Memory B cell (primary cell): ENCODE measurements at regions not wholly inside any gene's neighbourhood (a gene's known extent, or its start where the extent isn't known, plus 50 kb on each side); places are given as distances from the start of the nearest gene placed in this dataset.
"Not testable (repeated sequence)": the region's sequence is repeated elsewhere in the genome, so short reads cannot be mapped to it uniquely, and the experiment has no call there.

Experiments used
- ATAC-seq: fragments of 150-1000 bp; cut with Tn5 transposase; 2 replicates; pipeline ENCODE4 v1.10.0; 2021; ENCODE audit warnings: low read depth, mild to moderate bottlenecking, moderate library complexity
- DNase-seq, 2 donors: peaks; one replicate each; pipeline ENCODE4 v3.0.0; 2022; ENCODE audit warnings: low spot score in 2 of 2
- H3K27ac Mint-ChIP-seq: one replicate; pipeline ENCODE4 v1.8.0; 2022; ENCODE audit warnings: mild to moderate bottlenecking, moderate library complexity, mixed read lengths
- H3K27me3 Mint-ChIP-seq: one replicate; pipeline ENCODE4 v1.8.0; 2022; ENCODE audit warnings: mixed read lengths
- H3K36me3 Mint-ChIP-seq: one replicate; pipeline ENCODE4 v1.8.0; 2022; ENCODE audit warnings: mild to moderate bottlenecking, mixed read lengths
- H3K4me1 Mint-ChIP-seq: one replicate; pipeline ENCODE4 v1.8.0; 2022; ENCODE audit warnings: mixed read lengths
- H3K4me3 Mint-ChIP-seq: one replicate; pipeline ENCODE4 v1.8.0; 2022; ENCODE audit warnings: mild to moderate bottlenecking, moderate library complexity, mixed read lengths
- H3K9me3 Mint-ChIP-seq: one replicate; pipeline ENCODE4 v1.8.0; 2022; ENCODE audit warnings: mixed read lengths

- Mint-ChIP-seq H3K9me3 (peaks cover 1% of the 10 kb centered on the region), H3K36me3 (no peaks in the 10 kb centered on the region), H3K27ac (no peak overlapping the region), H3K27me3 (no peaks in the 10 kb centered on the region), H3K4me3 (no peak overlapping the region), H3K4me1 (no peaks in the 10 kb centered on the region)
- DNase-seq (no peak), ATAC-seq (no peak)
Measured at GRCh38 chr10:109592391-109592790, 330.9 kb downstream of the XPNPEP1 start.

- DNase-seq = no peak
- Mint-ChIP-seq H3K27ac (no peak overlapping the region), H3K9me3 (peaks cover 1% of the 10 kb centered on the region), H3K27me3 (no peaks in the 10 kb centered on the region), H3K36me3 (no peaks in the 10 kb centered on the region), H3K4me3 (no peak overlapping the region), H3K4me1 (no peaks in the 10 kb centered on the region)
- ATAC-seq = no peak
Measured at GRCh38 chr10:109591601-109592000, 331.7 kb downstream of the XPNPEP1 start.

GRCh38 chr10:109588259-109588658 lies 335.1 kb downstream of the XPNPEP1 start:
- Mint-ChIP-seq H3K27ac (no peak overlapping the region), H3K9me3 (peaks cover 3% of the 10 kb centered on the region)

GRCh38 chr10:109587366-109587765 lies 335.9 kb downstream of the XPNPEP1 start:
- Mint-ChIP-seq H3K4me1 (no peaks in the 10 kb centered on the region), H3K4me3 (no peak overlapping the region), H3K27ac (no peak overlapping the region), H3K27me3 (no peaks in the 10 kb centered on the region), H3K36me3 (no peaks in the 10 kb centered on the region), H3K9me3 (peaks cover 3% of the 10 kb centered on the region)
- ATAC-seq = no peak
- DNase-seq = no peak

More at GRCh38 chr10:109588259-109588658, 335.1 kb downstream of the XPNPEP1 start:
- no peak for ATAC-seq
- no peaks in the 10 kb centered on the region for H3K27me3 Mint-ChIP-seq
- H3K4me1 Mint-ChIP-seq = no peaks in the 10 kb centered on the region
- H3K36me3 Mint-ChIP-seq = no peaks in the 10 kb centered on the region
- no peak overlapping the region for H3K4me3 Mint-ChIP-seq
- no peak for DNase-seq

- ATAC-seq (no peak), DNase-seq (no peak)
- H3K27me3 Mint-ChIP-seq = no peaks in the 10 kb centered on the region
- no peaks in the 10 kb centered on the region for H3K4me1 Mint-ChIP-seq
- no peak overlapping the region for H3K4me3 Mint-ChIP-seq
- peaks cover 5% of the 10 kb centered on the region for H3K9me3 Mint-ChIP-seq
- no peaks in the 10 kb centered on the region for H3K36me3 Mint-ChIP-seq
- H3K27ac Mint-ChIP-seq = no peak overlapping the region
Measured at GRCh38 chr10:109556399-109556798, 366.9 kb downstream of the XPNPEP1 start.

- H3K27me3 Mint-ChIP-seq, H3K27ac Mint-ChIP-seq, ATAC-seq, DNase-seq, H3K36me3 Mint-ChIP-seq, H3K4me1 Mint-ChIP-seq, H3K4me3 Mint-ChIP-seq, H3K9me3 Mint-ChIP-seq: not testable (repeated sequence)
Measured at GRCh38 chr10:109542050-109542603, 381.2 kb downstream of the XPNPEP1 start.

GRCh38 chr10:109534193-109534592 lies 389.1 kb downstream of the XPNPEP1 start:
- Mint-ChIP-seq H3K27ac (no peak overlapping the region), H3K4me1 (no peaks in the 10 kb centered on the region), H3K27me3 (no peaks in the 10 kb centered on the region)

GRCh38 chr10:109529258-109529657 lies 394.1 kb downstream of the XPNPEP1 start:
- Mint-ChIP-seq H3K9me3 (peaks cover 16% of the 10 kb centered on the region), H3K4me1 (no peaks in the 10 kb centered on the region), H3K27ac (no peak overlapping the region), H3K4me3 (no peak overlapping the region), H3K27me3 (no peaks in the 10 kb centered on the region), H3K36me3 (no peaks in the 10 kb centered on the region)
- ATAC-seq (no peak), DNase-seq (no peak)

More at GRCh38 chr10:109534193-109534592, 389.1 kb downstream of the XPNPEP1 start:
- peaks cover 10% of the 10 kb centered on the region for H3K9me3 Mint-ChIP-seq
- H3K4me3 Mint-ChIP-seq = no peak overlapping the region
- no peak for DNase-seq
- no peak for ATAC-seq
- H3K36me3 Mint-ChIP-seq = no peaks in the 10 kb centered on the region

GRCh38 chr10:109517748-109518147 lies 405.6 kb downstream of the XPNPEP1 start:
- H3K27me3 Mint-ChIP-seq = no peaks in the 10 kb centered on the region

GRCh38 chr10:109504401-109504800 lies 418.9 kb downstream of the XPNPEP1 start:
- no peak overlapping the region for H3K27ac Mint-ChIP-seq
- no peaks in the 10 kb centered on the region for H3K36me3 Mint-ChIP-seq
- H3K27me3 Mint-ChIP-seq = no peaks in the 10 kb centered on the region
- no peak for ATAC-seq
- DNase-seq = no peak
- no peaks in the 10 kb centered on the region for H3K4me1 Mint-ChIP-seq
- peaks cover 2% of the 10 kb centered on the region for H3K9me3 Mint-ChIP-seq
- H3K4me3 Mint-ChIP-seq = no peak overlapping the region

More at GRCh38 chr10:109517748-109518147, 405.6 kb downstream of the XPNPEP1 start:
- ATAC-seq (no peak), DNase-seq (no peak)
- Mint-ChIP-seq H3K9me3 (peaks cover 6% of the 10 kb centered on the region), H3K36me3 (no peaks in the 10 kb centered on the region), H3K4me3 (no peak overlapping the region), H3K4me1 (no peaks in the 10 kb centered on the region), H3K27ac (no peak overlapping the region)

GRCh38 chr10:109487691-109488090 lies 435.6 kb downstream of the XPNPEP1 start:
- no peaks in the 10 kb centered on the region for H3K36me3 Mint-ChIP-seq
- H3K4me1 Mint-ChIP-seq = no peaks in the 10 kb centered on the region
- H3K27me3 Mint-ChIP-seq = no peaks in the 10 kb centered on the region
- no peaks in the 10 kb centered on the region for H3K9me3 Mint-ChIP-seq
- DNase-seq (no peak), ATAC-seq (no peak)
- no peak overlapping the region for H3K27ac Mint-ChIP-seq
- H3K4me3 Mint-ChIP-seq = no peak overlapping the region

GRCh38 chr10:109480836-109481235 lies 442.5 kb downstream of the XPNPEP1 start:
- no peak for ATAC-seq
- no peak overlapping the region for H3K4me3 Mint-ChIP-seq
- no peak for DNase-seq
- H3K27ac Mint-ChIP-seq = no peak overlapping the region
- H3K4me1 Mint-ChIP-seq = no peaks in the 10 kb centered on the region
- H3K9me3 Mint-ChIP-seq = no peaks in the 10 kb centered on the region
- H3K36me3 Mint-ChIP-seq = no peaks in the 10 kb centered on the region
- no peaks in the 10 kb centered on the region for H3K27me3 Mint-ChIP-seq

GRCh38 chr10:109475711-109476421 lies 447.4 kb downstream of the XPNPEP1 start:
- ATAC-seq = no peak
- no peaks in the 10 kb centered on the region for H3K36me3 Mint-ChIP-seq

GRCh38 chr10:109474812-109475211 lies 448.5 kb downstream of the XPNPEP1 start:
- H3K9me3 Mint-ChIP-seq = peaks cover 2% of the 10 kb centered on the region
- H3K27ac Mint-ChIP-seq = no peak overlapping the region
- DNase-seq (no peak), ATAC-seq (no peak)
- H3K4me3 Mint-ChIP-seq = no peak overlapping the region
- H3K27me3 Mint-ChIP-seq = peaks cover 2% of the 10 kb centered on the region
- H3K36me3 Mint-ChIP-seq = no peaks in the 10 kb centered on the region
- H3K4me1 Mint-ChIP-seq = no peaks in the 10 kb centered on the region

More at GRCh38 chr10:109475711-109476421, 447.4 kb downstream of the XPNPEP1 start:
- H3K4me1 Mint-ChIP-seq = no peaks in the 10 kb centered on the region
- no peak overlapping the region for H3K4me3 Mint-ChIP-seq
- no peak for DNase-seq
- H3K9me3 Mint-ChIP-seq = peaks cover under 1% of the 10 kb centered on the region
- H3K27me3 Mint-ChIP-seq = peaks cover under 1% of the 10 kb centered on the region
- no peak overlapping the region for H3K27ac Mint-ChIP-seq

- no peaks in the 10 kb centered on the region for H3K4me1 Mint-ChIP-seq
- ATAC-seq = no peak
- H3K27me3 Mint-ChIP-seq = peaks cover 2% of the 10 kb centered on the region
- no peaks in the 10 kb centered on the region for H3K36me3 Mint-ChIP-seq
- H3K27ac Mint-ChIP-seq = no peak overlapping the region
- H3K4me3 Mint-ChIP-seq = no peak overlapping the region
- DNase-seq = no peak
- H3K9me3 Mint-ChIP-seq = peaks cover 2% of the 10 kb centered on the region
Measured at GRCh38 chr10:109474261-109474660, 449.1 kb downstream of the XPNPEP1 start.
